GM19468 (cell line): ENCODE measurements at regions not wholly inside any gene's neighbourhood (a gene's known extent, or its start where the extent isn't known, plus 50 kb on each side); places are given as distances from the start of the nearest gene placed in this dataset.

Experiments
- ATAC-seq: cut with Tn5 transposase; IDR thresholded peaks from one replicate; pipeline ENCODE4 v1.9.1; 2021; ENCODE audit warnings: mild to moderate bottlenecking, moderate library complexity, moderate number of reproducible peaks; ENCODE audit not compliant: unreplicated experiment; ENCODE audit errors: extremely low read depth

- no peak for ATAC-seq
These were observed 228.1 kb upstream of the DAPK1 start for GRCh38 chr9:87269296-87270176.

GRCh38 chr9:87270221-87270847 is 227.3 kb upstream of the DAPK1 start:
- ATAC-seq: no peak

GRCh38 chr9:87270848-87271234 is 226.8 kb upstream of the DAPK1 start:
- no peak for ATAC-seq

GRCh38 chr9:87271696-87272477 is 225.8 kb upstream of the DAPK1 start:
- no peak for ATAC-seq

- ATAC-seq: no peak
These were observed 222.5 kb upstream of the DAPK1 start for GRCh38 chr9:87275047-87275725.

DNA sequence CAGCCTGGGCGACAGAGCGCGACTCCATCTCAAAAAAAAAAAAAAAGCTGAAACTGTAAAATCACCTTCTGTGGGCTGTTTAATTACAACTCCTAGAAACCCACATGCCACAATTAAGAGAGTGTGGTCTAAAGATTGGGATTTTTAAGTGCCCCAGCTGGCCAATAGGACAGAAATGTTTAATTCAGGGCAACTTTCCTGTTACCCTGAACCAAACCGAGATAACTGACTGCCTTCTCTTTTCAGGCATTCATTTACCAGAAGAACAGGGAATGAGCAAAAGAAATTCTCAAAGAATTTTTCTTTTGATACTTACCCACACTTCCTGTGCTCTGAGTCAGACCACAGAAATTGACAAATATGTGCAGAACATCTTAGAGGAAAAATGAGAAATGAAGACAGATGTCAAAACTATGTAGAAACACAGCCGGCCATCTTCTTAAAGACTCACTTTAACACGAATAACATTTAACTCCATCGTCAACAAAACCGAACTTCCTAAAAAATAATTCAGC is 221.3 kb upstream of the DAPK1 start:
- ATAC-seq: no peak

DNA sequence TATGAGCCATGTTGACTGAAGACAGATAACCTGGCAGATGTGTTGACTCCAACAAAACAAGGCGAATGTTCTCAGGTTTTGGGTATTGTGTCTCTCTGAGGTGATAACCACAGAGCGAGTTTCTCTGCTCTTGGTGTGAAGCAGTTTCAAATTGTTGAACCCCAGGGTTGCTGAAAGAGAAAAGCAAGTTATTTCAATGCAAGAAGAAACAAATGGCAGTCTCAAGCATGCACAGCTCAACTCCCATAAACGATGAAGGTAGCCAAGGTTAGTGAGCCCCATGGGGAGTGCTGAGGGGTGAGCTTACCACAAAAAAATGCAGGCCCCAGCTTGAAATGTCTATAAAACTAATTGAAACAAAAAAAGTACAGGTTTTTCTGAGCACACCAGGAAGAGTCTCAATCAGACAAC is 220.8 kb upstream of the DAPK1 start:
- ATAC-seq: no peak

DNA sequence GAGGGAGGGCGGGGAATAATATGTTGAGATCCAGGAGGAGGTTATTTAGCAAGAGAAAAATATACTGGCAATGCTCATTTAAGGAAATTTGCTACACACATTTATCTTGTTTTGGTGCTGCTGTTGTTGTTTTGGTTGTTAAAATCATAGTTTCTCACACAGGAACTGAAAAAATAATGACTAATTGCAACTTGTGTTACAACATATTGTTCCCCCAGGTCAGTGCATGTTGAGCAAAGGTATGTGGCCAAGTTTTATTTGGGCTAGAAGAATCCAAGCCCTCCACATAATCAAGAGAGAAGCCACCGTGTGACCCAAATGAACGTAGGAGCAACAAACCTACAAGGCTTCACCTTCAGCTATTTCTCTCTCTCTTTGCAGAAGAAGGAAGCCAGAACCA is 220.3 kb upstream of the DAPK1 start:
- no peak for ATAC-seq

GRCh38 chr9:87278971-87279733 is 218.5 kb upstream of the DAPK1 start:
- ATAC-seq: no peak

GRCh38 chr9:87280421-87280820 is 217.2 kb upstream of the DAPK1 start:
- no peak for ATAC-seq

GRCh38 chr9:87282538-87282937 is 215.1 kb upstream of the DAPK1 start:
- ATAC-seq: no peak

GRCh38 chr9:87283585-87283984 is 214.1 kb upstream of the DAPK1 start:
- no peak for ATAC-seq

GRCh38 chr9:87285183-87285850 is 212.3 kb upstream of the DAPK1 start:
- ATAC-seq: no peak

DNA sequence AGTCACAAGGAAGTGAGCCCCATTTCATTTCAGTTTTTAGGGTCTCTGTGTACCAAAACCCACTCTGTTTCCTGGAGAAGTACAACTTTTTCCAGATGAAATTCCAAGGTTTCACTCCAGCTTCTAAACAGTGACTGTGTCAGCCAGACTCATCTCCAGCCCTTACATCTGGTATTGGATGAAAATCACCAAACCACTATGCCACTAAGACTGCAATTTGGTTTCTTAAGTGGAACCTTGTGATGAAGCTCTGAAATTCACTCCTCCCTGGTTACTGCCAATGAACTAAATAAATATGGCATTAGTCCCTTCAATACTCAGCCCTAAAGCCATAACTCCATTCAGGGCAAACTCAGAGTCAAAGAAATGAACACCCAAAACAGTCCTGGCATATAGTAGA is 211.2 kb upstream of the DAPK1 start:
- no peak for ATAC-seq

- no peak for ATAC-seq
These were observed 207.2 kb upstream of the DAPK1 start for GRCh38 chr9:87290241-87291052.

- no peak for ATAC-seq
These were observed 205.0 kb upstream of the DAPK1 start for GRCh38 chr9:87292449-87293191.

GRCh38 chr9:87294126-87294525 is 203.5 kb upstream of the DAPK1 start:
- no peak for ATAC-seq
